Mucosa of descending colon (tissue), 3 donors: ENCODE measurements at regions not wholly inside any gene's neighbourhood (a gene's known extent, or its start where the extent isn't known, plus 50 kb on each side); places are given as distances from the start of the nearest gene placed in this dataset.

Experiments
- ATAC-seq: fragments of 200-7000 bp; cut with Tn5 transposase; one replicate; pipeline ENCODE4 v1.9.1; 2020; ENCODE audit warnings: mild to moderate bottlenecking, moderate library complexity
- DNase-seq, 3 donors: peaks; one replicate each; pipeline ENCODE4 v3.0.0-alpha.2; 2020
- H3K36me3 ChIP-seq: fragments of 200-600 bp; one replicate; pipeline ENCODE4 v1.8.0; 2021; ENCODE audit warnings: low read depth, mild to moderate bottlenecking
- H3K4me1 ChIP-seq: fragments of 200-600 bp; one replicate; pipeline ENCODE4 v1.8.0; 2021; ENCODE audit warnings: low read depth, mild to moderate bottlenecking
- H3K4me3 ChIP-seq: fragments of 200-600 bp; one replicate; pipeline ENCODE4 v1.8.0; 2021; ENCODE audit warnings: mild to moderate bottlenecking
- H3K9me3 ChIP-seq: fragments of 200-600 bp; one replicate; pipeline ENCODE4 v1.8.0; 2021; ENCODE audit warnings: mild to moderate bottlenecking
- CTCF ChIP-seq: fragments of 200-600 bp; IDR thresholded peaks from one replicate; pipeline ENCODE4 v1.8.0; 2022; ENCODE audit warnings: antibody characterized with exemption, mild to moderate bottlenecking
- intact Hi-C, 2 donors: fragments of 100-400 bp; cut with DNase I in 1 of 2; cut with micrococcal nuclease in 1 of 2; formaldehyde crosslinking; loops; one replicate each; pipeline versions ENCODE4 v1.11.0 to v1.11.1; 2022; cut with DNase I, micrococcal nuclease
- donor health status: DM: no; HTN: no; CAD: no; lungs with moderate emphysema.
- donor health status: DM: no; HTN: no; CAD: no.
- donor health status: DM: no; HTN: yes; CAD: no.

GRCh38 chrX:103883533-103883932 is 51.5 kb upstream of the RAB9B start:
- no peak for DNase-seq
- no peaks in the 10 kb centered on the region for H3K9me3 ChIP-seq
- no peak for TF ChIP-seq CTCF
- no peak overlapping the region for H3K4me3 ChIP-seq
- H3K36me3 ChIP-seq = no peaks in the 10 kb centered on the region
- peak; percentile 70 for ATAC-seq
- intact Hi-C loops = no loop called here
- H3K4me1 ChIP-seq = no peaks in the 10 kb centered on the region

GRCh38 chrX:103882999-103883398 is 50.9 kb upstream of the RAB9B start:
- ATAC-seq (peak; percentile 74), DNase-seq (no peak)
- no peak for TF ChIP-seq CTCF
- Histone ChIP-seq H3K4me3 (no peak overlapping the region), H3K36me3 (no peaks in the 10 kb centered on the region), H3K9me3 (no peaks in the 10 kb centered on the region), H3K4me1 (no peaks in the 10 kb centered on the region)
- intact Hi-C loops = no loop called here
